ENCODE measurements at regions not wholly inside any gene's neighbourhood (a gene's known extent, or its start where the extent isn't known, plus 50 kb on each side); places are given as distances from the start of the nearest gene placed in this dataset.
"Not testable (repeated sequence)": the region's sequence is repeated elsewhere in the genome, so short reads cannot be mapped to it uniquely, and the experiment has no call there.

- no peaks in the 10 kb centered on the region for H3K9me2 ChIP-seq (replicated peaks; ENCODE audit: insufficient read depth)
- H3K27me3 ChIP-seq = no peaks in the 10 kb centered on the region
- no peak overlapping the region for H3K27ac ChIP-seq
- no peak for TF ChIP-seq EZH2phosphoT487 (IDR thresholded peaks at IDR 0.05; ENCODE audit: low read depth, severe bottlenecking, unreplicated experiment)
- TF ChIP-seq, protein P1, sequence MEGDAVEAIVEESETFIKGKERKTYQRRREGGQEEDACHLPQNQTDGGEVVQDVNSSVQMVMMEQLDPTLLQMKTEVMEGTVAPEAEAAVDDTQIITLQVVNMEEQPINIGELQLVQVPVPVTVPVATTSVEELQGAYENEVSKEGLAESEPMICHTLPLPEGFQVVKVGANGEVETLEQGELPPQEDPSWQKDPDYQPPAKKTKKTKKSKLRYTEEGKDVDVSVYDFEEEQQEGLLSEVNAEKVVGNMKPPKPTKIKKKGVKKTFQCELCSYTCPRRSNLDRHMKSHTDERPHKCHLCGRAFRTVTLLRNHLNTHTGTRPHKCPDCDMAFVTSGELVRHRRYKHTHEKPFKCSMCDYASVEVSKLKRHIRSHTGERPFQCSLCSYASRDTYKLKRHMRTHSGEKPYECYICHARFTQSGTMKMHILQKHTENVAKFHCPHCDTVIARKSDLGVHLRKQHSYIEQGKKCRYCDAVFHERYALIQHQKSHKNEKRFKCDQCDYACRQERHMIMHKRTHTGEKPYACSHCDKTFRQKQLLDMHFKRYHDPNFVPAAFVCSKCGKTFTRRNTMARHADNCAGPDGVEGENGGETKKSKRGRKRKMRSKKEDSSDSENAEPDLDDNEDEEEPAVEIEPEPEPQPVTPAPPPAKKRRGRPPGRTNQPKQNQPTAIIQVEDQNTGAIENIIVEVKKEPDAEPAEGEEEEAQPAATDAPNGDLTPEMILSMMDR (IDR thresholded peaks at IDR 0.05; ENCODE audit: poor library complexity) = no peak
- no peak for TF ChIP-seq EZH2 (IDR thresholded peaks at IDR 0.05; ENCODE audit: borderline replicate concordance)
- H3K79me2 ChIP-seq = no peaks in the 10 kb centered on the region
- no peak overlapping the region for H3K4me3 ChIP-seq
- no peak overlapping the region for H2AFZ ChIP-seq
- no peaks in the 10 kb centered on the region for H3K4me1 ChIP-seq (ENCODE audit: insufficient read depth)
- H3K9me3 ChIP-seq (ENCODE audit: low read depth) = no peaks in the 10 kb centered on the region
- DNase-seq (ENCODE audit: low spot score) = no peak
- H4K20me1 ChIP-seq (ENCODE audit: insufficient read depth, poor library complexity, severe bottlenecking) = no peaks in the 10 kb centered on the region
- H3K4me2 ChIP-seq = no peak overlapping the region
- no peaks in the 10 kb centered on the region for H3K36me3 ChIP-seq (replicated peaks; ENCODE audit: insufficient read depth, low read depth)
- 92% methylated on average over 12 of the region's 12 CpGs for WGBS (ENCODE audit: low lambda C conversion rate, missing lambda C conversion rate)
These were observed 298.5 kb upstream of the FOXK1 start for GRCh38 chr7:4383584-4383983.

GRCh38 chr7:4386190-4386589 lies 295.9 kb upstream of the FOXK1 start:
- Histone ChIP-seq H3K27me3 (no peaks in the 10 kb centered on the region), H3K4me3 (no peak overlapping the region), H3K36me3 (replicated peaks; ENCODE audit: insufficient read depth, low read depth) (no peaks in the 10 kb centered on the region), H2AFZ (no peak overlapping the region), H4K20me1 (ENCODE audit: insufficient read depth, poor library complexity, severe bottlenecking) (no peaks in the 10 kb centered on the region), H3K9me3 (ENCODE audit: low read depth) (no peaks in the 10 kb centered on the region), H3K4me2 (no peak overlapping the region), H3K9me2 (replicated peaks; ENCODE audit: insufficient read depth) (no peaks in the 10 kb centered on the region), H3K27ac (no peak overlapping the region), H3K79me2 (no peaks in the 10 kb centered on the region), H3K4me1 (ENCODE audit: insufficient read depth) (no peaks in the 10 kb centered on the region)
- no peak for DNase-seq (ENCODE audit: low spot score)
- 71% methylated on average over 6 of the region's 6 CpGs for whole genome bisulfite sequencing (ENCODE audit: low lambda C conversion rate, missing lambda C conversion rate)
- TF ChIP-seq EZH2phosphoT487 (IDR thresholded peaks at IDR 0.05; ENCODE audit: low read depth, severe bottlenecking, unreplicated experiment) (no peak), EZH2 (IDR thresholded peaks at IDR 0.05; ENCODE audit: borderline replicate concordance) (no peak)
- TF ChIP-seq, protein P1 (IDR thresholded peaks at IDR 0.05; ENCODE audit: poor library complexity) = no peak

GRCh38 chr7:4391103-4391502 lies 291.0 kb upstream of the FOXK1 start:
- not testable (repeated sequence) for H3K27ac ChIP-seq; H3K9me2 ChIP-seq (replicated peaks; ENCODE audit: insufficient read depth); H3K4me2 ChIP-seq; H3K4me1 ChIP-seq (ENCODE audit: insufficient read depth); H2AFZ ChIP-seq; H3K36me3 ChIP-seq (replicated peaks; ENCODE audit: insufficient read depth, low read depth); H3K27me3 ChIP-seq; H4K20me1 ChIP-seq (ENCODE audit: insufficient read depth, poor library complexity, severe bottlenecking); H3K4me3 ChIP-seq; H3K9me3 ChIP-seq (ENCODE audit: low read depth); H3K79me2 ChIP-seq; DNase-seq (ENCODE audit: low spot score)

DNA sequence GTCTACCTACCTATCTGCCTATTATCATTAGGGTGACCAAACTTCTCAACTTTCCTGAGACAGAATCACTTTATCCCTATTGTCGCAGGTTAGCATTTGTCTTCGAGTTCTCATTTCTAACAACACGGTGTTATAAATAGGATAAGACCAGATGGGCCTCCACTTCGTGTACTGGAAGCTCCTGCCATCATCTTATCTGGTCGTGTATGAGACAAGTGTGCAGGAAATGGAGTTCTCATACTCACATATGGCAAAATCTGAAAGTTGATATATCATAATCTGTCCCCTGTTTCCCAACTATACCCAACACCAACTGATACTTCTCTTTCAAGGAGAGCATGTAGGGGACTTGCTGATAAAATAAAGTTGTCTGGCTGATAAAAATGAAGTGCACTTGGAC lies 287.4 kb upstream of the FOXK1 start:
- H3K36me3 ChIP-seq (replicated peaks; ENCODE audit: insufficient read depth, low read depth) = no peaks in the 10 kb centered on the region
- H3K79me2 ChIP-seq = no peaks in the 10 kb centered on the region
- TF ChIP-seq EZH2 (IDR thresholded peaks at IDR 0.05; ENCODE audit: borderline replicate concordance) (no peak), EZH2phosphoT487 (IDR thresholded peaks at IDR 0.05; ENCODE audit: low read depth, severe bottlenecking, unreplicated experiment) (no peak)
- TF ChIP-seq, protein P1 (IDR thresholded peaks at IDR 0.05; ENCODE audit: poor library complexity) = no peak
- no peaks in the 10 kb centered on the region for H4K20me1 ChIP-seq (ENCODE audit: insufficient read depth, poor library complexity, severe bottlenecking)
- no peaks in the 10 kb centered on the region for H3K4me1 ChIP-seq (ENCODE audit: insufficient read depth)
- H3K27me3 ChIP-seq = no peaks in the 10 kb centered on the region
- WGBS (ENCODE audit: low lambda C conversion rate, missing lambda C conversion rate) = 67% methylated on average over 5 of the region's 5 CpGs
- H3K9me3 ChIP-seq (ENCODE audit: low read depth) = no peaks in the 10 kb centered on the region
- no peak overlapping the region for H3K4me2 ChIP-seq
- no peak overlapping the region for H3K4me3 ChIP-seq
- H2AFZ ChIP-seq = no peak overlapping the region
- no peaks in the 10 kb centered on the region for H3K9me2 ChIP-seq (replicated peaks; ENCODE audit: insufficient read depth)
- no peak overlapping the region for H3K27ac ChIP-seq
- DNase-seq (ENCODE audit: low spot score) = no peak
